Activated CD4-positive, alpha-beta T cell treated with anti-CD3 and anti-CD28 coated beads, Interleukin-2, Interleukin-4, amounts not matched to agents 100 ng/mL and 50 ng/mL, durations not matched to agents 16 hours and 8 hours (primary cell): ENCODE measurements at regions not wholly inside any gene's neighbourhood (a gene's known extent, or its start where the extent isn't known, plus 50 kb on each side); places are given as distances from the start of the nearest gene placed in this dataset.

Source experiments
- DNase-seq: peaks from one replicate; pipeline ENCODE4 v3.0.0-alpha.2; 2020; ENCODE audit warnings: low spot score

GRCh38 chr4:117941611-117942010 is 92.7 kb upstream of the NDST3 start:
- DNase-seq: no peak

- DNase-seq: no peak
Observed at GRCh38 chr4:117949621-117950020, 84.7 kb upstream of the NDST3 start.

DNA sequence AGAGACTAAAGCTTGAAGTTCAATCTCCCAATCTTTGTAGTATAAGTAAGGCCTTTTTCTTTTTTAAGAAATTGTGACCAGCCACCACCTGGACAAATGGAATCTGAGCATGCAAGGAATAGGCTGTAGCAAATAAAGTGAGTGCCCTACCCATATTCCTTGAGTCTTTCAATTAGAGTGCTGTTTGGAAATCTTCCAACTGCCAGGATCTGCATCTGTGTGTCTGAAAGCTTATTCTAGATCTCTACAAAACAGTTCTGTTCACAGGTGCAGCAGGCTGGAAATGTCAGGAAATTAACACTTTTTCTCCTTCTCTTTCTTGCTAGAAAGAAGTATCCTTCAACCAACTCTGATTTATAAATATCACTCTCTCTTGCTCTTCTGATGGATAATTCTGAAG is 76.7 kb upstream of the NDST3 start:
- DNase-seq: no peak

DNA sequence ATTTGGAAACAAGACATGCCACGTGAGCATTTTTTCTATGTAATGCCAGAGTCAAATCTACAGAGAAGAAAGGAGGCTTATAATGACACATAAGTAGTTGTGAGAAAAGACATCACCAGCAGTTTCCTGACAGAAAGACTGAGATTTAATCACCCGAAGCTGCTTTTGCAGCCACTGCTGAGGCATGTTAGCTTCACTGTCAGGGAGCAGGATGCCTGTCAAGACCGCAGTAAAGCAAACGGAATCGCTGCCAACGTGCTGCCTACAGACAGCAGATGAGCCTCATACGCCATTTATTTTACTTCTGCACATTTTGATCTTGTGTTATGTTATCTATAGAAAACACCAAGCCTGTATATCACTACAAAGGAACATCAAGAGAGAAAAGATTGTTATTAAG is 68.7 kb upstream of the NDST3 start:
- DNase-seq: no peak

- DNase-seq: no peak
Observed at GRCh38 chr4:117968606-117969005, 65.7 kb upstream of the NDST3 start.

- DNase-seq: no peak
Observed at GRCh38 chr4:117971403-117971802, 62.9 kb upstream of the NDST3 start.

DNA sequence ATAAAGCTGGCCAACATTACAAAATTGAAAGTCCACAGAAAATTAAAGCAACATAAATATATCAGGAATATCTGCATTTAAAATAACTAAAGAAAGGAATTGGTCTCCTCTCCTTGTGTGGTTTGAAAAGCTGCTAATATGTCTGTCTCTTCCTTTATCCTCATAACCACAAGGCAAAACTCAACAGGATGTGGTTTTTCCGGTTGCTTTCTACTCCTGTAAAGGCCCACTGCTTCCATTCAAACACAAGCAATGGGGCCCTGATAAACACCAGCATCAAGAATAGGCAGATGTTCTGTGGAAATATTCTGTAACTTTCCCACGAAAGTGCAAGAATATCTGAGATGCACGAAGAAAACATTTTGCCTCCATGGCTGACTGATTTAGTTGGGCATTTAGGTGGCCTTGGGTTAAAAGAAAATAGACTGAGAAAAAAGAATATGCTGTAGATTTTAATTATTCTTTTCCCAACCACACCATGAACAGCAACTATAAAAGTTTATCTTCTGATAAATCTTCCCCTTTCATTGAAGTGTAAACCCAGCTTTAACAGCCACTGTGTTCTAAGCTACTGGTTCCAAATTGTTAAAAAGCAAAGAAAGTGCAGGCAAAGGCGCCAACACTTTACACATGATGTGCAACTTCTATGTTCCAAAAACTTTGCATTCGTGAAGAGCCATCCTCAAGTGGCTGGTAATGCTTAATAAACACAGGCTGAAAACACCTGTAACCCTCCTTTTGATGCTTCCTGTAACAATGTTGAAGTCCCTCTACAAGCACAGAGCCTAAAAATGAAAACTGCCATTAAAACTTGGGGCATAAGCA is 50.5 kb upstream of the NDST3 start:
- DNase-seq: no peak

- DNase-seq: no peak
Observed at GRCh38 chr4:117984366-117984680, 50.0 kb upstream of the NDST3 start.
